Heart left ventricle (tissue), 16 donors: ENCODE measurements at regions not wholly inside any gene's neighbourhood (a gene's known extent, or its start where the extent isn't known, plus 50 kb on each side); places are given as distances from the start of the nearest gene placed in this dataset.

Source experiments
- ATAC-seq, 4 donors: fragments of 200-7000 bp; cut with Tn5 transposase; one replicate each; pipeline ENCODE4 v1.9.1; 2020 to 2022; ENCODE audit warnings: moderate library complexity in 4 of 4, mild to moderate bottlenecking in 3 of 4, moderate number of reproducible peaks in 1 of 4
- DNase-seq, 5 donors: peaks; one replicate each; pipeline ENCODE4 v3.0.0-alpha.2; 2020
- H3K27ac ChIP-seq, 12 donors: fragments of 200-600 bp; sonication (generic) in 4 of 12; one replicate each; pipeline versions ENCODE4 v1.5.0 to v1.8.0; 2016 to 2022; ENCODE audit warnings: mild to moderate bottlenecking in 2 of 12
- H3K27me3 ChIP-seq, 9 donors: fragments of 200-600 bp; sonication (generic) in 2 of 9; one replicate each; pipeline versions ENCODE4 v1.5.1 to v1.8.0; 2016 to 2022; ENCODE audit warnings: mild to moderate bottlenecking in 3 of 9
- H3K36me3 ChIP-seq, 9 donors: fragments of 200-600 bp; sonication (generic) in 2 of 9; one replicate each; pipeline versions ENCODE4 v1.5.0 to v1.8.0; 2018 to 2022; ENCODE audit warnings: mild to moderate bottlenecking in 2 of 9
- H3K4me1 ChIP-seq, 12 donors: fragments of 200-600 bp; sonication (generic) in 4 of 12; one replicate each; pipeline versions ENCODE4 v1.5.0 to v1.8.0; 2016 to 2022; ENCODE audit warnings: mild to moderate bottlenecking in 3 of 12
- H3K4me3 ChIP-seq, 12 donors: fragments of 200-600 bp; sonication (generic) in 4 of 12; one replicate each; pipeline versions ENCODE4 v1.5.0 to v1.8.0; 2017 to 2022; ENCODE audit warnings: mild to moderate bottlenecking in 9 of 12, moderate library complexity in 4 of 12
- H3K9me3 ChIP-seq, 12 donors: fragments of 200-600 bp; sonication (generic) in 4 of 12; one replicate each; pipeline versions ENCODE4 v1.5.0 to v1.8.0; 2016 to 2022; ENCODE audit warnings: mild to moderate bottlenecking in 1 of 12
- POLR2A ChIP-seq, 2 donors: fragments of 450-650 bp; IDR thresholded peaks; one replicate each; pipeline ENCODE4 v1.6.1; 2017; ENCODE audit warnings: antibody characterized with exemption in 2 of 2, mild to moderate bottlenecking in 2 of 2, moderate library complexity in 2 of 2
- WGBS, 4 donors: extraction: QIAGEN DNeasy Blood & Tissue Kit in 2 of 4; methylation state at CpG; one replicate each; pipeline versions ENCODE4 v1.1.5 to v1.1.7; 2013 to 2018; 5-methylcytosine and 5-hydroxymethylcytosine counted together
- intact Hi-C, 10 donors: fragments of 100-400 bp; cut with DNase I; formaldehyde crosslinking; loops; one replicate each; pipeline versions ENCODE4 v1.11.1 to v1.14.2; 2022
- TF ChIP-seq, protein P1 (sequence below), 12 donors: fragments of 200-600 bp; sonication (generic) in 4 of 12; IDR thresholded peaks; one replicate each; pipeline versions ENCODE4 v1.5.0 to v1.8.0; 2018 to 2022; ENCODE audit warnings: antibody characterized with exemption in 12 of 12, mild to moderate bottlenecking in 5 of 12
- donor health status: ischemic (EF 13 %, LVEDD 7.1; RV severe dilation, severe dysfunction).
- donor health status: healthy with polysubstance abuse.
- donor health status: DM: no; HTN: yes; CAD: no.
- donor health status: DM: no; HTN: no; CAD: no.
- donor health status: ischemic (EF 25% LVEDD 6.9; RV normal size, moderate dysfunction).
- donor health status: ischemic (EF 25% LVEDD 5.7; RV mildly dilated, moderate dysfunction).
- donor health status: healthy.
- donor health status: DM: yes; HTN: yes; CAD: no.
- donor health status: ischemic (EF 35%, LVEDD 5.7; RV mildly dilated, moderate dysfunction).
- donor health status: nonischemic (EF 11% LVEDD 7.7; RV severe dilation, severe dysfunction).
- donor health status: DM: yes; HTN: yes; CAD: no.
- donor health status: PGD.
- donor health status: ischemic (EF 29% LVEDD 5.4; RV normal size, mild dysfunction).
- donor health status: nonischemic (EF 23%, LVEDD 6.1; RV moderate dilation, normal function).

DNA sequence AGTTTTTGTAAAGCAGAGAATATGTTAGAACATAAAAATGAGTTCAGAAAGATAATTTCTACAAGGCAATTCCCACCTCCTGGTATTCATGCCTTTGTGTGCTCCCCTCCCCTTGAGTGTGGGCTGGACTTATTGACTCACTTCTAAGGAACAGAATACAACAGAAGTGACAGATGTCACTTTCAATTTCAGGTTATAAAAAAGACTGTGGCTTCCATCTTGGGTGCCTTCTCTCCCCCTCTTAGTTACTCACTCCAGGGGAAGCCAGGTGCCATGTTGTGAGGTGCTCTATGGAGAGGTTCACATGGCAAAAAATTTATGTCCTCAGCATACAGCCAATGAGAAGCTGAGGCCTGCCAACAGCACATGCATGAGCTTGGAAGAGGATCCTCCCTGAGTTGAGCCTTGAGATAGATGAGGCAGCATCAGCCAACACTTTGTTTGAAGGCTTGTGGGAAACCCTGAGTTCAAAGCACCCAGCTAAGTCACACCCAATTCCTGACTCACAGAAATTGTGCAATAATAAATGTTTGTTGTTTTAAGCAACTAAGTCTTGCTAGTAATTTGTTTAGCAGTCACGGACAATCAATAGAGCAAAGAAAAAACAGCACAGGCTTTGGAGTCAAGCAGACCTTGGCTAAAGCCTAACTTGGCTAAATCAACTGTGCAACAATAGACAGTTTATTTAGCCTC lies 73.5 kb upstream of the NGF start:
- ATAC-seq (peak in 3 of 4 donors; percentile 20 to 58 (median 52)), DNase-seq (no peak)
- H3K27me3 ChIP-seq: no peaks in the 10 kb centered on the region
- H3K9me3 ChIP-seq: peaks cover 0 to 6% (median 0%) of the 10 kb centered on the region in 12 donors
- H3K36me3 ChIP-seq: no peaks in the 10 kb centered on the region
- peak overlapping the region in 5 of 12 donors; percentile 1 to 60 (median 25) for H3K27ac ChIP-seq
- intact Hi-C loops: no loop called here
- TF ChIP-seq POLR2A (IDR thresholded peaks at IDR 0.05): no peak
- TF ChIP-seq, protein P1, sequence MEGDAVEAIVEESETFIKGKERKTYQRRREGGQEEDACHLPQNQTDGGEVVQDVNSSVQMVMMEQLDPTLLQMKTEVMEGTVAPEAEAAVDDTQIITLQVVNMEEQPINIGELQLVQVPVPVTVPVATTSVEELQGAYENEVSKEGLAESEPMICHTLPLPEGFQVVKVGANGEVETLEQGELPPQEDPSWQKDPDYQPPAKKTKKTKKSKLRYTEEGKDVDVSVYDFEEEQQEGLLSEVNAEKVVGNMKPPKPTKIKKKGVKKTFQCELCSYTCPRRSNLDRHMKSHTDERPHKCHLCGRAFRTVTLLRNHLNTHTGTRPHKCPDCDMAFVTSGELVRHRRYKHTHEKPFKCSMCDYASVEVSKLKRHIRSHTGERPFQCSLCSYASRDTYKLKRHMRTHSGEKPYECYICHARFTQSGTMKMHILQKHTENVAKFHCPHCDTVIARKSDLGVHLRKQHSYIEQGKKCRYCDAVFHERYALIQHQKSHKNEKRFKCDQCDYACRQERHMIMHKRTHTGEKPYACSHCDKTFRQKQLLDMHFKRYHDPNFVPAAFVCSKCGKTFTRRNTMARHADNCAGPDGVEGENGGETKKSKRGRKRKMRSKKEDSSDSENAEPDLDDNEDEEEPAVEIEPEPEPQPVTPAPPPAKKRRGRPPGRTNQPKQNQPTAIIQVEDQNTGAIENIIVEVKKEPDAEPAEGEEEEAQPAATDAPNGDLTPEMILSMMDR (IDR thresholded peaks at IDR 0.05): no peak
- 48 to 65% (median 50%) methylated on average over 1 of the region's 1 CpG for WGBS, 4 donors
- no peak overlapping the region for H3K4me3 ChIP-seq
- peaks cover 0 to 28% (median 15%) of the 10 kb centered on the region in 12 donors for H3K4me1 ChIP-seq

DNA sequence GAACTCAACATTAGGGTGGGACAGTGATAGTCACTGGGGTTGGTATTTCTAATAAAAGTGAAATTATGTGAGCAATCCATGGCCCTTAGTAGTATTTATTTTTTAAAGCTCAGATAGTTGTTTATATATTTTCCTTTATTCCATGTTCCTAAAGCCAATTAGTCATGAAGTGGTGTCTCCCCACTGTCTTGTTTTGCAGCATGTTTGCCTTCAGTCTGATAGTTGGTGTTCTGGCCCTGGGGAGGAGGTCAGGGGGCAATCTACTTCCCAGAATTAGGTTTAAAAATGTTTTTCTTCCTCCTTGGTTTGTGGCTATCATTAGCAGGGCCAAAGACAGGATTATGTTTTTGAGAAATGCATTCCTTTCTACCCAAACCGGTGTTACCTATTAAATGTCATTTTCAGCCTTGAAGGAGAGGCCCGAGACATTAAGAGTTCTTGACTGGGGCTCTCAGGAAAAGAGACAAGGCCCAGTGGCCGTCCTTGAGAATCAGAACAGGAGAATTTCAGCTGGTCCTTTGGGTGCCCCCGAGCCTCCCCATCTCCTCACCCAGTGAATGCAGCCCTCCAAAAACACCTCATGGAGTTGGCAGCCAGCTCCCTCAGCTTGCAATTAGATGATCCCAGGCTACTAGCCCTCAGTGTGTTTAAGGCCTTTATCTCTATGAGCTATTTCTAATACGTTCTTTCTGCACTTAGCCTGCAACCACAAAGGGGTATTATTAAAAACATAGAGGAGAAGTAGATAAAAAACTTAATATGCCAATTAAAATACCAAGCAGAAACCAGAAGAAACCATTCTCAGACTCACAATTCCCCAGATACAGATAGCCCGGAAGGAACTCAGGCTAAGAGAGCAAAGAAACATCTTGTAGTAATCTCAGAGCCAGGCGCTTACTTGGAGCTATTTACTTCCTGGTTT lies 71.3 kb upstream of the NGF start:
- Histone ChIP-seq H3K4me3 (no peak overlapping the region), H3K27ac (peak overlapping the region; percentile 22 to 82 (median 61))
- TF ChIP-seq POLR2A (IDR thresholded peaks at IDR 0.05): no peak
- TF ChIP-seq, protein P1 (IDR thresholded peaks at IDR 0.05): no peak

DNA sequence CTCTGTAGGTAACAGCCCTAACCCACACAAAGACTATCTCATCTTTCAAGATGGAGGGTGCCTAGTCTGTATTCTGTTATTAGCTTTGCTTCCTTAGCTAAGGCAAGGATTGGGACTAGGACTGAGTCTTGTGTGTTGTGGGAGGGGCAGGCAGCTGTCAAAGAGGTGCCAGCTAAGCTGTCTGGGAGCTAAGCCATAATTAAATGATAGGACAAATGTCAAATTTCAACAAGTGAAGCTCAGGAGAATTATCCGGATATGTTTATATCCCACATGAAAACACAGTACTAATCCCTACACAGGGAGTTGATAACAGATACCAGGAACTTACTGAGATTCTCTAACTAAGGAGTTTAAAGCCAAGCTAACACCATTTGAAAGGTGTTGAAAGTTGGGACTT lies 70.5 kb upstream of the NGF start:
- 11 to 47% (median 31%) methylated on average over 1 of the region's 1 CpG for WGBS, 4 donors
- peak; percentile 76 to 85 (median 84) for ATAC-seq
- H3K4me1 ChIP-seq: peaks cover 0 to 28% (median 15%) of the 10 kb centered on the region in 12 donors

More for the DNA sequence above, 71.3 kb upstream of the NGF start:
- intact Hi-C loops: no loop called here
- Histone ChIP-seq H3K27me3 (no peaks in the 10 kb centered on the region), H3K36me3 (no peaks in the 10 kb centered on the region), H3K9me3 (peaks cover 0 to 12% (median 2%) of the 10 kb centered on the region in 12 donors), H3K4me1 (peaks cover 0 to 28% (median 15%) of the 10 kb centered on the region in 12 donors)
- WGBS, 4 donors: 32 to 39% (median 39%) methylated on average over 7 of the region's 7 CpGs
- DNase-seq (peak in 1 of 5 donors; percentile 47), ATAC-seq (peak in 3 of 4 donors; percentile 49 to 60 (median 50))

More for the DNA sequence above, 70.5 kb upstream of the NGF start:
- Histone ChIP-seq H3K27ac (peak overlapping the region in 10 of 12 donors; percentile 22 to 82 (median 61)), H3K4me3 (no peak overlapping the region), H3K36me3 (no peaks in the 10 kb centered on the region), H3K27me3 (no peaks in the 10 kb centered on the region), H3K9me3 (peaks cover 0 to 12% (median 2%) of the 10 kb centered on the region in 12 donors)
- intact Hi-C loops: no loop called here
- TF ChIP-seq, protein P1 (IDR thresholded peaks at IDR 0.05): no peak
- no peak for TF ChIP-seq POLR2A (IDR thresholded peaks at IDR 0.05)
- DNase-seq: peak in 2 of 5 donors; percentile 35 to 36
